HG02610 (cell line): ENCODE measurements at regions not wholly inside any gene's neighbourhood (a gene's known extent, or its start where the extent isn't known, plus 50 kb on each side); places are given as distances from the start of the nearest gene placed in this dataset.

ENCODE experiments used
- ATAC-seq: cut with Tn5 transposase; IDR thresholded peaks from one replicate; pipeline ENCODE4 v1.9.1; 2021; ENCODE audit warnings: mild to moderate bottlenecking, moderate library complexity; ENCODE audit not compliant: unreplicated experiment

GRCh38 chr9:95627802-95628201, 111.0 kb upstream of the PTCH1 start:
- ATAC-seq: no peak

- ATAC-seq: no peak
These were observed 110.3 kb upstream of the PTCH1 start for GRCh38 chr9:95626885-95627558.

GRCh38 chr9:95626341-95626740, 109.6 kb upstream of the PTCH1 start:
- no peak for ATAC-seq

- ATAC-seq: no peak
These were observed 106.9 kb upstream of the PTCH1 start for GRCh38 chr9:95623640-95624039.

- no peak for ATAC-seq
These were observed 104.0 kb upstream of the PTCH1 start for GRCh38 chr9:95620722-95621121.

- ATAC-seq: no peak
These were observed 103.5 kb upstream of the PTCH1 start for GRCh38 chr9:95620314-95620713.

- ATAC-seq: no peak
These were observed 98.5 kb upstream of the PTCH1 start for GRCh38 chr9:95615246-95615645.

GRCh38 chr9:95613670-95614069, 96.9 kb upstream of the PTCH1 start:
- no peak for ATAC-seq

GRCh38 chr9:95611354-95611753, 94.6 kb upstream of the PTCH1 start:
- ATAC-seq: no peak

- no peak for ATAC-seq
These were observed 93.4 kb upstream of the PTCH1 start for GRCh38 chr9:95610006-95610785.

GRCh38 chr9:95609426-95609825, 92.7 kb upstream of the PTCH1 start:
- ATAC-seq: no peak

GRCh38 chr9:95608341-95608740, 91.6 kb upstream of the PTCH1 start:
- ATAC-seq: no peak

GRCh38 chr9:95607507-95607906, 90.7 kb upstream of the PTCH1 start:
- no peak for ATAC-seq

- ATAC-seq: no peak
These were observed 89.9 kb upstream of the PTCH1 start for GRCh38 chr9:95606489-95607350.

GRCh38 chr9:95605816-95606488, 89.2 kb upstream of the PTCH1 start:
- ATAC-seq: no peak

- no peak for ATAC-seq
These were observed 88.3 kb upstream of the PTCH1 start for GRCh38 chr9:95605101-95605500.

- no peak for ATAC-seq
These were observed 81.5 kb upstream of the PTCH1 start for GRCh38 chr9:95598236-95598635.

GRCh38 chr9:95595721-95596295, 79.0 kb upstream of the PTCH1 start:
- no peak for ATAC-seq

GRCh38 chr9:95592931-95593330, 76.2 kb upstream of the PTCH1 start:
- ATAC-seq: no peak

- no peak for ATAC-seq
These were observed 72.2 kb upstream of the PTCH1 start for GRCh38 chr9:95588724-95589588.
